Chondrocyte (in vitro differentiated cells): ENCODE measurements at regions not wholly inside any gene's neighbourhood (a gene's known extent, or its start where the extent isn't known, plus 50 kb on each side); places are given as distances from the start of the nearest gene placed in this dataset.

Experiments used
- DNase-seq: peaks from one replicate; pipeline ENCODE4 v3.0.0; 2021; ENCODE audit warnings: mixed read lengths, low spot score
- H3K27ac Mint-ChIP-seq: one replicate; pipeline ENCODE4 v1.8.0; 2021; ENCODE audit warnings: mild to moderate bottlenecking, moderate library complexity, mixed read lengths; ENCODE audit not compliant: unreplicated experiment
- H3K27me3 Mint-ChIP-seq: 2 replicates; pipeline ENCODE4 v1.8.0; 2021; ENCODE audit warnings: low read depth, mixed read lengths
- H3K36me3 Mint-ChIP-seq: 2 replicates; pipeline ENCODE4 v1.8.0; 2021; ENCODE audit warnings: low read depth, mixed read lengths
- H3K4me1 Mint-ChIP-seq: 2 replicates; pipeline ENCODE4 v1.8.0; 2021; ENCODE audit warnings: low read depth, mild to moderate bottlenecking, mixed read lengths
- H3K4me3 Mint-ChIP-seq: one replicate; pipeline ENCODE4 v1.8.0; 2021; ENCODE audit warnings: mild to moderate bottlenecking, moderate library complexity, mixed read lengths; ENCODE audit not compliant: unreplicated experiment
- H3K9me3 Mint-ChIP-seq: 2 replicates; pipeline ENCODE4 v1.8.0; 2021; ENCODE audit warnings: low read depth, mixed read lengths
- CTCF ChIP-seq: fragments of 200-600 bp; sonication (generic); IDR thresholded peaks from 2 replicates; pipeline ENCODE4 v1.5.0; 2021; ENCODE audit warnings: antibody characterized with exemption, mild to moderate bottlenecking, moderate library complexity

GRCh38 chr22:47561115-47561675 is 798.7 kb downstream of the TBC1D22A start:
- TF ChIP-seq CTCF, result no peak
- H3K9me3 Mint-ChIP-seq, result peaks cover 32% of the 10 kb centered on the region
- H3K4me3 Mint-ChIP-seq, result no peak overlapping the region
- H3K36me3 Mint-ChIP-seq, result no peaks in the 10 kb centered on the region
- no peak for DNase-seq
- H3K27ac Mint-ChIP-seq, result no peak overlapping the region
- no peaks in the 10 kb centered on the region for H3K4me1 Mint-ChIP-seq
- no peaks in the 10 kb centered on the region for H3K27me3 Mint-ChIP-seq

GRCh38 chr22:47558828-47559700 is 796.6 kb downstream of the TBC1D22A start:
- Mint-ChIP-seq H3K27me3 (no peaks in the 10 kb centered on the region), H3K27ac (no peak overlapping the region), H3K36me3 (no peaks in the 10 kb centered on the region), H3K9me3 (peaks cover 23% of the 10 kb centered on the region), H3K4me1 (no peaks in the 10 kb centered on the region), H3K4me3 (no peak overlapping the region)
- TF ChIP-seq CTCF, result no peak
- DNase-seq, result no peak

GRCh38 chr22:47556473-47556872 is 794.0 kb downstream of the TBC1D22A start:
- no peaks in the 10 kb centered on the region for H3K4me1 Mint-ChIP-seq
- no peak overlapping the region for H3K27ac Mint-ChIP-seq
- no peak overlapping the region for H3K4me3 Mint-ChIP-seq
- TF ChIP-seq CTCF, result no peak
- peaks cover 21% of the 10 kb centered on the region for H3K9me3 Mint-ChIP-seq
- H3K36me3 Mint-ChIP-seq, result no peaks in the 10 kb centered on the region
- no peaks in the 10 kb centered on the region for H3K27me3 Mint-ChIP-seq
- DNase-seq, result no peak

GRCh38 chr22:47553436-47553835 is 791.0 kb downstream of the TBC1D22A start:
- TF ChIP-seq CTCF, result no peak
- DNase-seq, result no peak
- Mint-ChIP-seq H3K4me1 (no peaks in the 10 kb centered on the region), H3K27ac (no peak overlapping the region), H3K27me3 (no peaks in the 10 kb centered on the region), H3K36me3 (no peaks in the 10 kb centered on the region), H3K9me3 (peaks cover 17% of the 10 kb centered on the region), H3K4me3 (no peak overlapping the region)

GRCh38 chr22:47552541-47553205 is 790.2 kb downstream of the TBC1D22A start:
- no peak for TF ChIP-seq CTCF
- DNase-seq, result no peak
- Mint-ChIP-seq H3K4me3 (no peak overlapping the region), H3K27me3 (no peaks in the 10 kb centered on the region), H3K27ac (no peak overlapping the region), H3K9me3 (peaks cover 21% of the 10 kb centered on the region), H3K36me3 (no peaks in the 10 kb centered on the region), H3K4me1 (no peaks in the 10 kb centered on the region)
